H1 (cell line): ENCODE measurements at regions not wholly inside any gene's neighbourhood (a gene's known extent, or its start where the extent isn't known, plus 50 kb on each side); places are given as distances from the start of the nearest gene placed in this dataset.

Experiments used
- EP300 ChIP-seq, 2 experiments: IDR thresholded peaks; 1 replicate in 1 of 2; 2 replicates in 1 of 2; pipeline ENCODE4 v1.6.1; 2011 to 2012; ENCODE audit warnings: low read depth in 2 of 2, low read length in 2 of 2, mild to moderate bottlenecking in 2 of 2, borderline replicate concordance in 1 of 2, inconsistent platforms in 1 of 2, moderate library complexity in 1 of 2
- HDAC2 ChIP-seq, 2 experiments: fragments of 300-600 bp in 1 of 2; sonication (generic) in 1 of 2; IDR thresholded peaks; 2 replicates each; pipeline ENCODE4 v1.6.1; 2011 to 2012; ENCODE audit warnings: low read depth in 2 of 2, low read length in 2 of 2, mild to moderate bottlenecking in 2 of 2, moderate library complexity in 2 of 2, borderline replicate concordance in 1 of 2, inconsistent platforms in 1 of 2
- RBBP5 ChIP-seq: IDR thresholded peaks from 2 replicates; pipeline ENCODE4 v1.7.1; 2012; ENCODE audit warnings: low read depth, mild to moderate bottlenecking, inconsistent platforms, low read length, moderate library complexity, borderline replicate concordance
- TAF7 ChIP-seq: optimal IDR thresholded peaks from 2 replicates; pipeline ENCODE3; 2011; ENCODE audit warnings: low read depth, mild to moderate bottlenecking, inconsistent platforms, low read length, moderate library complexity, borderline replicate concordance
- TF ChIP-seq, protein P1 (sequence below), 3 experiments: IDR thresholded peaks; 1 replicate in 2 of 3; 2 replicates in 1 of 3; pipeline versions ENCODE4 v1.5.1 to v1.6.1; 2011; ENCODE audit warnings: low read length in 3 of 3, mild to moderate bottlenecking in 3 of 3, inconsistent platforms in 2 of 3, low read depth in 1 of 3, moderate library complexity in 1 of 3; ENCODE audit not compliant: insufficient read depth in 1 of 3; ENCODE audit errors: control extremely low read depth in 1 of 3

DNA sequence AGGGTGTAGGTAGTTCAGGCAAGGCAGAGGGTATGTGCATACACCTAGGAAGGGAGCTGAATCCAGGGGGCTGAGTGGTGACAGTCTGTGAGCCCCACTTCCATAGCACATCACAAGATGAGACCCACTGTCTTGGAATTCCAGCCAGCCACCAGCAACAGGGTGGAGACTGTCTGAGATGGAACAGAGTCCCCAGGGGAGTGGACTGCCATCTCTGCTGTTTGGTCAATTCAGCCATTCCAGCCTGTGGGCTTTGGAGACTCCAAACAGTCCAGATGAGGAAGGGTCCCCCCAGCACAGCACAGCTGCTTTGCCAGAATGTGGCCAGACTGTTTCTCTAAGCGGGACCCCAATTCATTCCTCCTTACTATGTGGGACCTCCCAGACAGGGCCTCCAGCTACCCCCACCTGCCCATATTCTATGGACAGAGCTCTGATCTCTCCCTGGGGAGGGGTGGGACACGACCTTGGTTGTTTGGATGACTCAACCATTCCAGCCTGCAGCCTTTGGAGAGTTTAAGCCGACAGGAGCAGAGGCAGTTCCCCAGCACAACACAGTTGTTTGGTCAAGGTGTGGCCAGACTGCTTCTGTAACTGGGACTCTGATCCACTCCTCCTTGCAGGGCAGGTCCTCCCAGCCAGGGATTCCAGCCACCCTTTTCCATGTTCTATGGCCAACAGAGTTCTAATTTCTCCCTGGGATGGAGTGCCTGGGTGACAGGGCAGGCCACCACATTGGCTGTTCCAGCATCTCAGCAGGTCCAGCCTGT is 178.0 kb downstream of the RND3 start (continued):
- TF ChIP-seq, protein P1, sequence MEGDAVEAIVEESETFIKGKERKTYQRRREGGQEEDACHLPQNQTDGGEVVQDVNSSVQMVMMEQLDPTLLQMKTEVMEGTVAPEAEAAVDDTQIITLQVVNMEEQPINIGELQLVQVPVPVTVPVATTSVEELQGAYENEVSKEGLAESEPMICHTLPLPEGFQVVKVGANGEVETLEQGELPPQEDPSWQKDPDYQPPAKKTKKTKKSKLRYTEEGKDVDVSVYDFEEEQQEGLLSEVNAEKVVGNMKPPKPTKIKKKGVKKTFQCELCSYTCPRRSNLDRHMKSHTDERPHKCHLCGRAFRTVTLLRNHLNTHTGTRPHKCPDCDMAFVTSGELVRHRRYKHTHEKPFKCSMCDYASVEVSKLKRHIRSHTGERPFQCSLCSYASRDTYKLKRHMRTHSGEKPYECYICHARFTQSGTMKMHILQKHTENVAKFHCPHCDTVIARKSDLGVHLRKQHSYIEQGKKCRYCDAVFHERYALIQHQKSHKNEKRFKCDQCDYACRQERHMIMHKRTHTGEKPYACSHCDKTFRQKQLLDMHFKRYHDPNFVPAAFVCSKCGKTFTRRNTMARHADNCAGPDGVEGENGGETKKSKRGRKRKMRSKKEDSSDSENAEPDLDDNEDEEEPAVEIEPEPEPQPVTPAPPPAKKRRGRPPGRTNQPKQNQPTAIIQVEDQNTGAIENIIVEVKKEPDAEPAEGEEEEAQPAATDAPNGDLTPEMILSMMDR (IDR thresholded peaks at IDR 0.05; ENCODE audit: control extremely low read depth in 1 of 3, insufficient read depth in 1 of 3, low read depth in 1 of 3, low read length in 3 of 3): no peak
- TF ChIP-seq RBBP5: no peak
- no peak for TF ChIP-seq HDAC2 (IDR thresholded peaks at IDR 0.05; ENCODE audit: borderline replicate concordance in 1 of 2, low read depth in 2 of 2, low read length in 2 of 2)
- TF ChIP-seq EP300 (IDR thresholded peaks at IDR 0.05; ENCODE audit: borderline replicate concordance in 1 of 2, low read depth in 2 of 2, low read length in 2 of 2): no peak
- TF ChIP-seq TAF7: no peak
- TF ChIP-seq, all 59 proteins: peak for 0
